ENCODE measurements at regions not wholly inside any gene's neighbourhood (a gene's known extent, or its start where the extent isn't known, plus 50 kb on each side); places are given as distances from the start of the nearest gene placed in this dataset.

DNA sequence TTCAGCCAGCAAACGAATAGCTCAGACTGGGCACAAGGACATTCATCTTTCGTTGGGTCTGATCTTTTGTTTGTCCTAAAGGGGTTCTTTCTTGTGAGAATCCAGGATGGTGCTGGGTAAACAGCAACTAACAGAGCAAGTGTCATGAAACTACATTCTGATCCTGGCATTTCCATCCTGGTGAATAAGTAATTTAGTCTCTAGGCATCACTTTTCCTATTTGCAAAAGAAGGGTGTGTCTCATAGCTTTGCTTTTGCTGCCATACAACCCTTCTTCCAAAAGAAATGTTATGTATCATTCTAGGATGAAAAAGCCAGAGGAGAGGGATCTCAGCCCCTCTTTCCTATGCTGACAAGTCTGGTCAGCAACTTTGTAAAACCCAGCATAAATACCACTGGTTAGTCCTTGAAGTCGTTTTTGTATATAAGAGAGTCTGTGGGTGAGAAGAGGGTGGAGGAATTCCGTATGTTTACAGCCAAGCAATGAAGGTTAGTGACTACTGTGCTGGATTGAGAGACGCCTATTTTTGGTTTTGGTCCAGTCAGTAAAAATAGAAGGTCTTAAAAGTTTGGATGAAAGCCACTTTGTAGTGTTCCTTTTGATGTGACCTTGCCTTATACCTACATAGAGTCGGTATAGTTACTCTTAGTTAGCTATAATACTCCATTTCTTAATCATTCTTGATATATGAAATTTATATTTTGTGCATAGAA lies 88.4 kb upstream of the SLC25A13 start:
- DNase-seq (no peak), ATAC-seq (no peak)
- no peaks in the 10 kb centered on the region for H3K27me3 ChIP-seq
- no peaks in the 10 kb centered on the region for H3K36me3 ChIP-seq
- intact Hi-C loops (cut with DNase I) = no loop called here
- no peaks in the 10 kb centered on the region for H3K9me3 ChIP-seq
- TF ChIP-seq, protein P1, sequence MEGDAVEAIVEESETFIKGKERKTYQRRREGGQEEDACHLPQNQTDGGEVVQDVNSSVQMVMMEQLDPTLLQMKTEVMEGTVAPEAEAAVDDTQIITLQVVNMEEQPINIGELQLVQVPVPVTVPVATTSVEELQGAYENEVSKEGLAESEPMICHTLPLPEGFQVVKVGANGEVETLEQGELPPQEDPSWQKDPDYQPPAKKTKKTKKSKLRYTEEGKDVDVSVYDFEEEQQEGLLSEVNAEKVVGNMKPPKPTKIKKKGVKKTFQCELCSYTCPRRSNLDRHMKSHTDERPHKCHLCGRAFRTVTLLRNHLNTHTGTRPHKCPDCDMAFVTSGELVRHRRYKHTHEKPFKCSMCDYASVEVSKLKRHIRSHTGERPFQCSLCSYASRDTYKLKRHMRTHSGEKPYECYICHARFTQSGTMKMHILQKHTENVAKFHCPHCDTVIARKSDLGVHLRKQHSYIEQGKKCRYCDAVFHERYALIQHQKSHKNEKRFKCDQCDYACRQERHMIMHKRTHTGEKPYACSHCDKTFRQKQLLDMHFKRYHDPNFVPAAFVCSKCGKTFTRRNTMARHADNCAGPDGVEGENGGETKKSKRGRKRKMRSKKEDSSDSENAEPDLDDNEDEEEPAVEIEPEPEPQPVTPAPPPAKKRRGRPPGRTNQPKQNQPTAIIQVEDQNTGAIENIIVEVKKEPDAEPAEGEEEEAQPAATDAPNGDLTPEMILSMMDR (IDR thresholded peaks at IDR 0.05) = no peak
- no peak overlapping the region for H3K27ac ChIP-seq
- no peaks in the 10 kb centered on the region for H3K4me1 ChIP-seq
- H3K4me3 ChIP-seq = no peak overlapping the region

DNA sequence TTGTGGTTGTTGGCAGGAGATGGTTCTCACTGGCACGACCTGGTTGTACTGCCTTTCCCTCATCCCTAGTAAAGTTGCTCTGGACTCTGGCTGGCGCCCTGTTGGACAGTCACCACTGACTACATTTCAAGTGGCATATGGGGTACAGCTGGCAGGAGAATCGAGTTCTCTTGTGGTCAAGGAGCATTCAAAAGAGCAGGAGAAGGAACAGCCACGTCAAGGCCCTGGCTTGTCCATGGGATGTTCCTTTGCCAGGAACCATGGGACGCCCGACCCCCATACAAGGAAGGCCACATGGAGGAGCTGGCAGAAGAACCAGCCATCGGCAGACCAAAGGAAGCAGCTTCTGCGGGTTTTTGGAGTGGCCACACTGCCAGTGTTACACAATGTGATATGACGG lies 87.0 kb upstream of the SLC25A13 start:
- ATAC-seq (no peak), DNase-seq (no peak)
- intact Hi-C loops (cut with DNase I) = no loop called here
- TF ChIP-seq, protein P1 (IDR thresholded peaks at IDR 0.05) = no peak
- H3K4me3 ChIP-seq = no peak overlapping the region
- no peaks in the 10 kb centered on the region for H3K9me3 ChIP-seq
- no peak overlapping the region for H3K27ac ChIP-seq
- H3K4me1 ChIP-seq = no peaks in the 10 kb centered on the region
- no peaks in the 10 kb centered on the region for H3K27me3 ChIP-seq
- no peaks in the 10 kb centered on the region for H3K36me3 ChIP-seq

DNA sequence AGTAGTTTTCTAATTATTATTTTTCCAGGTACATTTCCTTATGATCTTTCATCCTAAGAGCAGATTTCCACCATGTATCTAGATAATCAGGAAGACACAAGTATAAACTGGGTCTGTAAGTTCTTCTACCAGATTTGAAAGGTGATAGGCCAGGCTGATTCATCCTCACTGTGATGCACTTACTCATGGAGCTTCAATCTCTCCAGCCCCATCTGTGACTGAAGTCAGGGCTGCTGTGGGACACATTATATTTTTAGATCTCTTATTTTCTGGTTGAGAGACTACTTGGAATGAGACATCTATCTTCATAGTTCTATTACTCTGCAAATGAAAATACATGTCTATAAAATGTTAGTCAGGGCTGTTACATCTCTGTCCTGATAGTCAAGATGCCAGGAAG lies 85.5 kb upstream of the SLC25A13 start:
- intact Hi-C loops (cut with DNase I) = no loop called here
- Histone ChIP-seq H3K27ac (no peak overlapping the region), H3K4me1 (no peaks in the 10 kb centered on the region), H3K9me3 (no peaks in the 10 kb centered on the region), H3K4me3 (no peak overlapping the region), H3K36me3 (no peaks in the 10 kb centered on the region), H3K27me3 (no peaks in the 10 kb centered on the region)
- no peak for ATAC-seq
- no peak for DNase-seq
- TF ChIP-seq, protein P1 (IDR thresholded peaks at IDR 0.05) = no peak

DNA sequence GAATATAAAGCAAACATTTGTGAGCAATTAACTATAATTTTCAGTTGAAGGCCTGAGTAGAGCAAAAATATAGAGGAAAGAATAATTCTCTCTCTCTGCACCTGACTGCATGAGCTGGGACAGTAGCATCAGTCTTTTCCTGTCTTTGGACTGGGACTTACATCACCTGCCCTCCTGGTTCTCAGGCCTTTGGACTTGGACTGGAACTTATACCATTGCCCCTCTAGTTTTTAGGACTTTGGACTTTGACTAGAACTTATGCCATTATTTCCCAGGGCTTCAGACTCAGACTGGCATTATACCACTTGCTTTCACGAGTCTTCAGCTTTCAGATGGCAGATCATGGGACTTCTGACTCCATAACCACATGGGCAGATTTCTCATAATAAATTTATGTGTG lies 81.0 kb upstream of the SLC25A13 start:
- Histone ChIP-seq H3K9me3 (no peaks in the 10 kb centered on the region), H3K36me3 (no peaks in the 10 kb centered on the region), H3K27me3 (no peaks in the 10 kb centered on the region), H3K4me3 (no peak overlapping the region), H3K27ac (no peak overlapping the region), H3K4me1 (no peaks in the 10 kb centered on the region)
- no peak for DNase-seq
- no peak for ATAC-seq
- intact Hi-C loops (cut with DNase I) = no loop called here
- TF ChIP-seq, protein P1 (IDR thresholded peaks at IDR 0.05) = no peak

DNA sequence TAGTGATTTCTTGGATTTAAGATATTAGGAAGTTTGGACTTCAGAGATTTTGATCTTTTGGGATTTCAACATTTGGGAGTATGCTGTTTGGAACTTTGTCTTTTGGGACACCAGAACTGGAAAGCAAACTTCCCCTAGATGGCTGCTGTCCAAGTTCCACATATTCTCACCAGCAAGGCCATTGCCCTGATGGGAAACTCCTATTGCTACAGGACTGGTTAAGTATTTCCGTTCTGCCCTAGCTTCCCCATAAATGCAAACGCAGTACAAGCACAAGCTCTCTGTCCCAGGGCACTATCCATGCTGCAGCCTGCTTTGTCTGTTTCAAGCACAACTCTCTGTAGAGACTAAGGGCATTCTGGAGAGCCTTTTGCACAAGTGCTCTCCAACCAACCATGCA lies 79.3 kb upstream of the SLC25A13 start:
- TF ChIP-seq, protein P1 (IDR thresholded peaks at IDR 0.05) = no peak
- no peaks in the 10 kb centered on the region for H3K4me1 ChIP-seq
- no peaks in the 10 kb centered on the region for H3K36me3 ChIP-seq
- H3K4me3 ChIP-seq = no peak overlapping the region
- H3K27ac ChIP-seq = no peak overlapping the region
- DNase-seq = no peak
- intact Hi-C loops (cut with DNase I) = no loop called here
- peak; percentile 56 for ATAC-seq
- no peaks in the 10 kb centered on the region for H3K27me3 ChIP-seq
- no peaks in the 10 kb centered on the region for H3K9me3 ChIP-seq

DNA sequence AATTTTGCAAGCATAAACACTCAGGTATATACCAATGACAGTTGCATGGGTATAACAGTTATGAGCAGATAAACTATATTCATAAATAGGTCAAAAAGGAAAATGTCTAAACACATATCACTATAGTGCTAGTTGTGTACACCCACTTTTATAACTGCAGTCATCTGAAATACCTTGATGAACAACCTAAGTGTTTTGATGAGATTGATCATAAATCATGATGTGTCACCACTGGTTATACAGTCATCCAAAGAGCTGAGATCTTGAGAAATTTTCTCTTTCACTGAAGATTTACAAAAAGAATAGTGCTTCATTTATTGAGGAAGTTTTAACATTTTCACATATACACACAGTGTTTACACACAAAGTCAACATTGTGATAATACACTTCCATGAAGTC lies 78.6 kb upstream of the SLC25A13 start:
- H3K27ac ChIP-seq = no peak overlapping the region
- DNase-seq (no peak), ATAC-seq (no peak)
- no peak overlapping the region for H3K4me3 ChIP-seq
- TF ChIP-seq, protein P1 (IDR thresholded peaks at IDR 0.05) = no peak
- intact Hi-C loops (cut with DNase I) = no loop called here
- H3K27me3 ChIP-seq = no peaks in the 10 kb centered on the region
- H3K36me3 ChIP-seq = no peaks in the 10 kb centered on the region
- no peaks in the 10 kb centered on the region for H3K4me1 ChIP-seq
- H3K9me3 ChIP-seq = no peaks in the 10 kb centered on the region

Measured in upper lobe of right lung (tissue), 1 donor.